ELR (cell line): ENCODE measurements at regions not wholly inside any gene's neighbourhood (a gene's known extent, or its start where the extent isn't known, plus 50 kb on each side); places are given as distances from the start of the nearest gene placed in this dataset.
"Not testable (repeated sequence)": the region's sequence is repeated elsewhere in the genome, so short reads cannot be mapped to it uniquely, and the experiment has no call there.

ENCODE experiments used
- DNase-seq: peaks from one replicate; pipeline ENCODE4 v3.0.0-alpha.2; 2015; ENCODE audit warnings: low read depth

GRCh38 chr2:193469251-193469650, 1274.5 kb upstream of the TMEFF2 start:
- DNase-seq, result no peak

- DNase-seq, result no peak
These were observed 1272.7 kb upstream of the TMEFF2 start for GRCh38 chr2:193467276-193467987.

- no peak for DNase-seq
These were observed 1268.3 kb upstream of the TMEFF2 start for GRCh38 chr2:193463011-193463410.

GRCh38 chr2:193462411-193462810, 1267.7 kb upstream of the TMEFF2 start:
- no peak for DNase-seq

GRCh38 chr2:193461431-193461934, 1266.8 kb upstream of the TMEFF2 start:
- DNase-seq, result peak; percentile 40

DNA sequence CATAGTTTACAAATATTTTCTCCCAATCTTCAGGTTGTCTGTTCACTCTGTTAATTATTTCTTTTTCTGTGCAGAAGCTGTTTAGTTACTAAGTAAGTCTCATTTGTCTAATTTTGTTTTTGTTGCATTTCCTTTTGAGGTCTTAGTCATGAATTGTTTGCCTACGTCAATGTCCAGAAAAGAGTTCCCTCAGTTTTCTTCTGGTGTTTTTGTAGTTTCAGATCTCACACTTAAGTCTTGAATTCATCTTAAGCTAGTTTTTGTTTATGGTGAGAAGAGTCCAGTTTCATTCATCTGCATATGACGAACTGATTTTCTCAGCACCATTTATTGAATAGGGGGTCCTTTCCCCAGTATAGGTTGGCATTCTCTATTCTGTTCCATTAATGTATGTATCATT, 1252.2 kb upstream of the TMEFF2 start:
- no peak for DNase-seq

DNA sequence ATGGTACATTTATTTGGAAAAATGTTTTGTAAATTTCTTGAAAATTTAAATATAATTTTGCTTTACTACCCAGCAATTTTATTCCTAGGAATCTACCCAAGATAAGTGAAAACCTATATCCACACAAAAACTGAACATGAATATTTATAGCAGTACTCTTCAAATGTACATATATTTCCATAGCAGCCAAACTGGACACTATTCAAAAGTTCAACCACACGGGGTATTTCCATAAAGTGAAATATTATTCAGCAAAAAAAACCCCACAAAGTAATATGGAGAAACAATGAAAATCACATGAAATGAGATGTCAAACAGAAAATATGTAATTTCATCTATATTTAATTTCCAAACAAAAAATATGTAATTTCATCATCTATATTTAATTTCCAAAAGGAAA, 1247.6 kb upstream of the TMEFF2 start:
- no peak for DNase-seq

DNA sequence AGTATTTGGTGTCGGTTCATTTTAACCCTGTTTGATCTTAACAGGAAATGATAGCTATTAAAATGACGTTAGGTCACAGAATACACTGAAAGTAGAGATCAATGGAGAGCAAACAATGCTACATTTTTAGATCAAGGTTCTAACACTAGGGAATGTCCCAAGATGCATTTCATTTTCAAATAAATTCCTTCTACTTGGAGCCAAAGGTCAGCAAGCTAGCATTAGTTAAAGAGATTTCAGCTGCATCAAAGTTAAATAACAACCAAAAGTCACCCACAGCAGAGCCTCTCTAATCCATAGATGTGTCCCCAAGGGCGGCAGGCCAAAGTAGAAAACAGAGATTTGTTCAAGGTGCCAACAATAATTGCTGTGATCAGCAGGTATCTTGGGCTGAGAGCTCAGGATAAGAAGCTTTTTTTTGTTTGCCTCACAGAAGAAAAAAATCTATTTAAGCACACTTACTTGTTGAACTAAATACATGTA, 1233.6 kb upstream of the TMEFF2 start:
- DNase-seq, result no peak

DNA sequence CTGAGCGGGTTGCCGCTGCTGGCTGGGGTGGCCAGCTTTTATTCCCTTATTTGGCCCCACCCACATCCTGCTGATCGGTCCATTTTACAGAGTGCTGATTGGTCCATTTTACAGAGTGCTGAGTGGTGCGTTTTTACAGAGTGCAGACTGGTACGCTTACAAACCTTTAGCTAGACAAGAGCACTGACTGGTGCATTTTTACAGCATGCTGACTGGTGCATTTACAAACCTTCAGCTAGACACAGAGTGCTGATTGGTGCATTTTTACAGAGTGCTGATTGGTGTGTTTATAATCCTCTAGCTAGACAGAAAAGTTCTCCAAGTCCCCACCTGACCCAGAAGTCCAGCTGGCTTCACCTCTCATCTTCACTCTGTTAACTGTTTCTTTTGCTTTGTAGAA, 1217.6 kb upstream of the TMEFF2 start:
- DNase-seq, result not testable (repeated sequence)

GRCh38 chr2:193409951-193410350, 1215.2 kb upstream of the TMEFF2 start:
- no peak for DNase-seq

GRCh38 chr2:193382583-193382982, 1187.8 kb upstream of the TMEFF2 start:
- DNase-seq, result no peak

- no peak for DNase-seq
These were observed 1183.1 kb upstream of the TMEFF2 start for GRCh38 chr2:193377789-193378188.

DNA sequence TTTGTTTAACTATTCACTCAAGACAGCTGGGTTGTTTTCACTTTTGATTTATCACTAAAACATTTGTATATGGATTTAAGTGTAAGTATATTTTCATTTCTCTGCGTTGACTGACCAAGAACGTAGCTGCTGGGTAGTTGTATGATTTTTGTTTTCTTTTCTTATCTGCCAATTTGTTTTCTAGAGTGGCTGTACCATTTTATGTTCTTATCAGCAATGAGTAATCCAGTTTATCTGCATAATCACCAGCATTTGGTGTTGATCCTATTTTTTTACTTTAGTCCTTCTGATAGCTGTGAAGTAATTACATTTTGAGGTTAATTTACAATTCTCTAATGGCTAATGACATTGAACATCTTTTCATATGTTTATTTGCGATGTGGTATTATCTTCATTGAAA, 1178.4 kb upstream of the TMEFF2 start:
- DNase-seq, result no peak

DNA sequence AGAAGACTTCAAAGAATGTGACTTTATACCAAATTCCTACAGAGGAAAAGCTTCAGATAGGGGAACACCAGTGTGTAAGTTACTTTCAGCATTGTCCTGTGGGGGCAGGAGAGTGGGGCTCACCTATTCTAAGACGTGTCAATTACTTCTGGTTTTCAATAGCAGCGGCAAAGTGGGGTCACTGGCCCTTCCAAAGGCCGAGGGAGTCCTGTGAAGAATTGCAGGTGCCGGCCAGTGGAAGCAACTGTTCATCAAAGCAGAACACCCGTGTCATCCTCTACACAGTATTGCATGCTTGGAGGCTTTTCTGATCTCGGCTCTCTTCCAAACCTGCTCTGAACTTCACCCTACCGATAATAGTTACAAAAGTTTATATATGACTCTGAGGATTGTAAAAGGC, 1176.5 kb upstream of the TMEFF2 start:
- no peak for DNase-seq

DNA sequence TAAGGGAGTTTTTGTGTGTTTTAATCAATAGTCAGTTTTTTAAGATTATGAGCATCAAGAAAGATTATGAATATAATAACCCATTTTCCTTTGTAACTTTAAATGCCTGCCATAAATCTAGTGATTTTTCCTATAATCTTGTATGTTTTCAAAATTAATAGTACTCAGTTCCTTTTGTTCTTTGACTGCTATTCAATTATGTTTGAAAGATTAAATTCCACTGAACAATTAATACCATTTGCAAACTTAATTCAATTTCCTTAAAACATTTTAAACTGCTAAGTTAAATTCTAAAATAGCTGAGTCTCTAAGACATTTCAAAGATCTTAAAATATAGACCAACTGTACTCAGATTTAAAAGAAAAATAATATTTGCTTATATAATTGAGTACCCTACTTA, 1173.9 kb upstream of the TMEFF2 start:
- DNase-seq, result no peak

- no peak for DNase-seq
These were observed 1162.8 kb upstream of the TMEFF2 start for GRCh38 chr2:193357508-193357907.

DNA sequence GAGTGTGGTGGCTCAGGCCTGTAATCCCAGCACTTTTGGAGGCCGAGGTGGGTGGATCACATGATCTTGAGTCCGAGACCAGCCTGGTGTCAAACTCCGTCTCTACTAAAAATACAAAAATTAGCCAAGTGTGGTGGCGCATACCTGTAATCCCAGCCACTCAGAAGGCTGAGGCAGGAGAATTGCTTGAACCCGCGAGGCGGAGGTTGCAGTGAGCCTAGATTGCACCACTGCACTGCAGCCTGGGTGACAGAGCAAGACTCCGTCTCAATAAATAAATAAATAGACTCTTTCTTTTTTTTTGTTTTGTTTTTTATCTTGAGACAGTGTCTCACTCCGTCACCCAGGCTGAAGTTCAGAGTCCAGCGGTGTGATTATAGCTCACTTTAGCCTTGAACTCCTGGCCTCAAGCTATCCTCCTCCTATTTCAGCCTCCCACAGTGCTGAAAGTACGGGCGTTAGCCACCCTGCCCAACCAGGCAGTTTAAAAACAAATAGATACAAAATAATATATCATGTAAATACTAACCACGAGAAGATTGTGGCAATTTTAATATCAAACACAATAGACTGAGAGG, 1158.0 kb upstream of the TMEFF2 start:
- not testable (repeated sequence) for DNase-seq

DNA sequence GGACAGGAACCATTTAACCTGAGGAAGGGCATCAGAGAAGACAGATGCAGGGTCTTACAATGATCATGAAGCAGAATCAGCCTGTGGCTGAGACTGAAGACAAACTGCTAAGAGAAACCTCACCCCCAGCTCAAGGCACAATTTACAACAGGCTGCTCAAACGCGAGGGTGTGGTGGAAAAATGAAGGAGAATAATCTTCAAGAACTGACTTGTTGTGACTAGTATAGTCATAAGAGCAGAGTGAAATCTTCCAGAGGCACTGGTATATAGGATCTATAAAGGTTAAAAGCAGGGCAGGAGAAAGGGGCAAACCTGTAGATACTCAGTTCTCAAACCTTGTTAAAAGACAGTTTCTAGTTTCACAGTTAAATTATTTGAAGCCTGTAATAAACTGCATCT, 1155.8 kb upstream of the TMEFF2 start:
- no peak for DNase-seq

GRCh38 chr2:193349642-193350041, 1154.9 kb upstream of the TMEFF2 start:
- peak; percentile 16 for DNase-seq

GRCh38 chr2:193348055-193348454, 1153.3 kb upstream of the TMEFF2 start:
- no peak for DNase-seq

DNA sequence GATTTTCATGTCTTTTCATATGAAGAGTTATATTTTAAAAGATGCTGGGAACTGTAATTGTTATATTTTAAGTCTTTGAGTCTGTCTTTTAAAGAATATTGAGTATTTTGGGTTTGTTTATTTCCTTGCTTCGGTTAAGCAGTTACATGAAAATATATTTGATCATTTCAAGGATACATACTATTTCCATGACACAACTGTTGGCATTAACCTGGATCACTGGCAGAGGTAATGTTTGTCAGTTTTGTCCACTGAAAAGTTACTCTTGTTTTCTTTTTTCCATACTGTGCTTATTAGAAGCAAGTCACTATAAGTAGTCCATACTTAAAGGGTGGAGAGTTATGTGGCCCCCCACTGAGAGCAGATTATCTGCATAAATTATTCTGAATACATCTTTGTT, 1142.0 kb upstream of the TMEFF2 start:
- DNase-seq, result no peak

- DNase-seq, result no peak
These were observed 1139.7 kb upstream of the TMEFF2 start for GRCh38 chr2:193334401-193334800.

DNA sequence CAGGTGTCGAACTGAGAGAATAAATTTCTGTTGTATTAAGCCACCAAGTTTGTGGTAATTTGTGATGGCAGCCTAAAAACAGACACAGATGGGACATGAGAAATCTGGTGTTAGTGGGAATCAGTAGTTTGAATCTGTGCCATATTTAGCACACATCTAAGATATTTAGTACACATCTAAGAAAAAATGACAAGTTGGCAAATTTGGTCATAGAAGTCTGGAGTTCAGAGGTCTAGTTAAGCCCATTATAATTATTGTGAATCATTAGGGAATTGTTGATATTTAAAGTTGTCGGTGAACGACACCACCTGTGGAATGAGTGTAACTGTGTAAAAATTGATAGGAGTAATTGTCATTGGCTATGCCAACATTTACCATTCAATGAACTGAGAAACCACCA, 1138.8 kb upstream of the TMEFF2 start:
- no peak for DNase-seq

GRCh38 chr2:193332941-193333340, 1138.2 kb upstream of the TMEFF2 start:
- DNase-seq, result peak; percentile 74
